Stimulated activated memory B cell treated with anti-CD40 and anti-IgM and Interleukin-4, amounts not matched to agents 10 μg/mL and 1 μg/mL and 100 μg/mL, for 72 hours (primary cell): ENCODE measurements at regions not wholly inside any gene's neighbourhood (a gene's known extent, or its start where the extent isn't known, plus 50 kb on each side); places are given as distances from the start of the nearest gene placed in this dataset.

Experiments used
- ATAC-seq: fragments of 150-1000 bp; cut with Tn5 transposase; 2 replicates; pipeline ENCODE4 v1.10.0; 2021
- H3K27ac Mint-ChIP-seq: one replicate; pipeline ENCODE4 v1.8.0; 2022; ENCODE audit warnings: mild to moderate bottlenecking, mixed read lengths
- H3K27me3 Mint-ChIP-seq: one replicate; pipeline ENCODE4 v1.8.0; 2022; ENCODE audit warnings: mixed read lengths
- H3K36me3 Mint-ChIP-seq: one replicate; pipeline ENCODE4 v1.8.0; 2022; ENCODE audit warnings: mixed read lengths
- H3K4me1 Mint-ChIP-seq: one replicate; pipeline ENCODE4 v1.8.0; 2022; ENCODE audit warnings: mixed read lengths
- H3K4me3 Mint-ChIP-seq: one replicate; pipeline ENCODE4 v1.8.0; 2022; ENCODE audit warnings: mild to moderate bottlenecking, moderate library complexity, mixed read lengths
- H3K9me3 Mint-ChIP-seq: one replicate; pipeline ENCODE4 v1.8.0; 2022; ENCODE audit warnings: mixed read lengths

GRCh38 chr10:47107007-47107747 is 192.8 kb upstream of the GDF10 start:
- Mint-ChIP-seq H3K27me3 (no peaks in the 10 kb centered on the region), H3K9me3 (no peaks in the 10 kb centered on the region), H3K36me3 (no peaks in the 10 kb centered on the region), H3K4me1 (peaks cover 6% of the 10 kb centered on the region), H3K27ac (no peak overlapping the region), H3K4me3 (no peak overlapping the region)
- no peak for ATAC-seq

GRCh38 chr10:47109906-47110305 is 190.1 kb upstream of the GDF10 start:
- Mint-ChIP-seq H3K27me3 (peaks cover 20% of the 10 kb centered on the region), H3K36me3 (no peaks in the 10 kb centered on the region), H3K4me3 (no peak overlapping the region), H3K9me3 (no peaks in the 10 kb centered on the region), H3K4me1 (peaks cover 6% of the 10 kb centered on the region), H3K27ac (no peak overlapping the region)
- no peak for ATAC-seq

- H3K4me1 Mint-ChIP-seq = peaks cover 4% of the 10 kb centered on the region
- H3K4me3 Mint-ChIP-seq = no peak overlapping the region
- H3K9me3 Mint-ChIP-seq = no peaks in the 10 kb centered on the region
- no peak overlapping the region for H3K27ac Mint-ChIP-seq
- H3K27me3 Mint-ChIP-seq = peaks cover 20% of the 10 kb centered on the region
- ATAC-seq = no peak
- H3K36me3 Mint-ChIP-seq = no peaks in the 10 kb centered on the region
Observed at GRCh38 chr10:47111329-47111862, 188.6 kb upstream of the GDF10 start.

- H3K4me3 Mint-ChIP-seq = no peak overlapping the region
- no peak for ATAC-seq
- no peaks in the 10 kb centered on the region for H3K4me1 Mint-ChIP-seq
- no peaks in the 10 kb centered on the region for H3K36me3 Mint-ChIP-seq
- H3K27ac Mint-ChIP-seq = no peak overlapping the region
- H3K27me3 Mint-ChIP-seq = peaks cover 20% of the 10 kb centered on the region
- H3K9me3 Mint-ChIP-seq = no peaks in the 10 kb centered on the region
Observed at GRCh38 chr10:47112612-47113011, 187.4 kb upstream of the GDF10 start.

- Mint-ChIP-seq H3K36me3 (no peaks in the 10 kb centered on the region), H3K9me3 (no peaks in the 10 kb centered on the region), H3K4me1 (no peaks in the 10 kb centered on the region), H3K27ac (no peak overlapping the region), H3K27me3 (peaks cover 20% of the 10 kb centered on the region), H3K4me3 (no peak overlapping the region)
- no peak for ATAC-seq
Observed at GRCh38 chr10:47113907-47114500, 186.0 kb upstream of the GDF10 start.

- H3K27me3 Mint-ChIP-seq = peaks cover 20% of the 10 kb centered on the region
- H3K4me1 Mint-ChIP-seq = no peaks in the 10 kb centered on the region
- H3K9me3 Mint-ChIP-seq = no peaks in the 10 kb centered on the region
- no peak overlapping the region for H3K4me3 Mint-ChIP-seq
- no peaks in the 10 kb centered on the region for H3K36me3 Mint-ChIP-seq
- no peak for ATAC-seq
- H3K27ac Mint-ChIP-seq = no peak overlapping the region
Observed at GRCh38 chr10:47114680-47115186, 185.3 kb upstream of the GDF10 start.

- no peaks in the 10 kb centered on the region for H3K36me3 Mint-ChIP-seq
- no peak for ATAC-seq
- no peaks in the 10 kb centered on the region for H3K4me1 Mint-ChIP-seq
- peaks cover 20% of the 10 kb centered on the region for H3K27me3 Mint-ChIP-seq
- H3K9me3 Mint-ChIP-seq = no peaks in the 10 kb centered on the region
- H3K27ac Mint-ChIP-seq = no peak overlapping the region
- no peak overlapping the region for H3K4me3 Mint-ChIP-seq
Observed at GRCh38 chr10:47115322-47115721, 184.7 kb upstream of the GDF10 start.

- ATAC-seq = no peak
- Mint-ChIP-seq H3K36me3 (no peaks in the 10 kb centered on the region), H3K27ac (no peak overlapping the region), H3K9me3 (no peaks in the 10 kb centered on the region), H3K27me3 (peaks cover 20% of the 10 kb centered on the region), H3K4me1 (no peaks in the 10 kb centered on the region), H3K4me3 (no peak overlapping the region)
Observed at GRCh38 chr10:47116445-47116844, 183.6 kb upstream of the GDF10 start.

- no peak for ATAC-seq
- Mint-ChIP-seq H3K9me3 (no peaks in the 10 kb centered on the region), H3K27me3 (peaks cover 11% of the 10 kb centered on the region), H3K36me3 (no peaks in the 10 kb centered on the region), H3K4me1 (no peaks in the 10 kb centered on the region), H3K27ac (no peak overlapping the region), H3K4me3 (no peak overlapping the region)
Observed at GRCh38 chr10:47118326-47118725, 181.7 kb upstream of the GDF10 start.

- no peaks in the 10 kb centered on the region for H3K36me3 Mint-ChIP-seq
- no peaks in the 10 kb centered on the region for H3K9me3 Mint-ChIP-seq
- no peaks in the 10 kb centered on the region for H3K4me1 Mint-ChIP-seq
- no peak for ATAC-seq
- no peak overlapping the region for H3K27ac Mint-ChIP-seq
- no peak overlapping the region for H3K4me3 Mint-ChIP-seq
- no peaks in the 10 kb centered on the region for H3K27me3 Mint-ChIP-seq
Observed at GRCh38 chr10:47121336-47121735, 178.7 kb upstream of the GDF10 start.

- Mint-ChIP-seq H3K4me3 (no peak overlapping the region), H3K4me1 (no peaks in the 10 kb centered on the region), H3K27me3 (peaks cover 17% of the 10 kb centered on the region), H3K27ac (no peak overlapping the region), H3K36me3 (no peaks in the 10 kb centered on the region), H3K9me3 (no peaks in the 10 kb centered on the region)
- ATAC-seq = peak; percentile 43
Observed at GRCh38 chr10:47123716-47124288, 176.2 kb upstream of the GDF10 start.

GRCh38 chr10:47127188-47127785 is 172.7 kb upstream of the GDF10 start:
- H3K36me3 Mint-ChIP-seq = no peaks in the 10 kb centered on the region
- H3K27me3 Mint-ChIP-seq = peaks cover 17% of the 10 kb centered on the region
- ATAC-seq = no peak
- no peak overlapping the region for H3K4me3 Mint-ChIP-seq
- H3K4me1 Mint-ChIP-seq = no peaks in the 10 kb centered on the region
- H3K9me3 Mint-ChIP-seq = no peaks in the 10 kb centered on the region
- no peak overlapping the region for H3K27ac Mint-ChIP-seq

GRCh38 chr10:47130491-47130890 is 169.5 kb upstream of the GDF10 start:
- no peak for ATAC-seq
- no peaks in the 10 kb centered on the region for H3K36me3 Mint-ChIP-seq
- H3K27ac Mint-ChIP-seq = no peak overlapping the region
- peaks cover 8% of the 10 kb centered on the region for H3K4me1 Mint-ChIP-seq
- H3K4me3 Mint-ChIP-seq = no peak overlapping the region
- peaks cover 17% of the 10 kb centered on the region for H3K27me3 Mint-ChIP-seq
- no peaks in the 10 kb centered on the region for H3K9me3 Mint-ChIP-seq

- peaks cover 8% of the 10 kb centered on the region for H3K4me1 Mint-ChIP-seq
- no peaks in the 10 kb centered on the region for H3K27me3 Mint-ChIP-seq
- H3K36me3 Mint-ChIP-seq = no peaks in the 10 kb centered on the region
- no peaks in the 10 kb centered on the region for H3K9me3 Mint-ChIP-seq
- ATAC-seq = no peak
- H3K4me3 Mint-ChIP-seq = no peak overlapping the region
- H3K27ac Mint-ChIP-seq = no peak overlapping the region
Observed at GRCh38 chr10:47133871-47134570, 166.0 kb upstream of the GDF10 start.

GRCh38 chr10:47136866-47137265 is 163.1 kb upstream of the GDF10 start:
- no peaks in the 10 kb centered on the region for H3K27me3 Mint-ChIP-seq
- no peaks in the 10 kb centered on the region for H3K9me3 Mint-ChIP-seq
- H3K4me3 Mint-ChIP-seq = no peak overlapping the region
- no peaks in the 10 kb centered on the region for H3K36me3 Mint-ChIP-seq
- peaks cover 8% of the 10 kb centered on the region for H3K4me1 Mint-ChIP-seq
- ATAC-seq = no peak
- H3K27ac Mint-ChIP-seq = no peak overlapping the region
